ENCODE measurements at regions not wholly inside any gene's neighbourhood (a gene's known extent, or its start where the extent isn't known, plus 50 kb on each side); places are given as distances from the start of the nearest gene placed in this dataset.

GRCh38 chr19:28602675-28603298 is 610.2 kb downstream of the UQCRFS1 start:
- Histone ChIP-seq H3K36me3 (no peaks in the 10 kb centered on the region), H3K4me1 (ENCODE audit: control insufficient read depth in 1 of 2, low read depth in 2 of 2) (no peaks in the 10 kb centered on the region), H3K4me3 (no peak overlapping the region), H3K27me3 (replicated peaks; ENCODE audit: insufficient read depth) (no peaks in the 10 kb centered on the region), H3K9me3 (peaks cover 6% of the 10 kb centered on the region), H3K27ac (no peak overlapping the region)
- TF ChIP-seq CTCF (IDR thresholded peaks at IDR 0.05), result no peak
- DNase-seq (ENCODE audit: low spot score), result no peak
- no peak for ATAC-seq (ENCODE audit: insufficient number of reproducible peaks, low FRiP score, low read depth)

- Histone ChIP-seq H3K27ac (no peak overlapping the region), H3K9me3 (peaks cover 6% of the 10 kb centered on the region), H3K4me1 (ENCODE audit: control insufficient read depth in 1 of 2, low read depth in 2 of 2) (no peaks in the 10 kb centered on the region), H3K4me3 (no peak overlapping the region), H3K27me3 (replicated peaks; ENCODE audit: insufficient read depth) (no peaks in the 10 kb centered on the region), H3K36me3 (no peaks in the 10 kb centered on the region)
- no peak for DNase-seq (ENCODE audit: low spot score)
- no peak for ATAC-seq (ENCODE audit: insufficient number of reproducible peaks, low FRiP score, low read depth)
- no peak for TF ChIP-seq CTCF (IDR thresholded peaks at IDR 0.05)
Measured at GRCh38 chr19:28601723-28602440, 611.1 kb downstream of the UQCRFS1 start.

GRCh38 chr19:28598861-28599260 is 614.1 kb downstream of the UQCRFS1 start:
- Histone ChIP-seq H3K9me3 (no peaks in the 10 kb centered on the region), H3K4me1 (ENCODE audit: control insufficient read depth in 1 of 2, low read depth in 2 of 2) (no peaks in the 10 kb centered on the region), H3K4me3 (no peak overlapping the region), H3K36me3 (no peaks in the 10 kb centered on the region), H3K27ac (no peak overlapping the region), H3K27me3 (replicated peaks; ENCODE audit: insufficient read depth) (no peaks in the 10 kb centered on the region)
- ATAC-seq (ENCODE audit: insufficient number of reproducible peaks, low FRiP score, low read depth) (no peak), DNase-seq (ENCODE audit: low spot score) (no peak)
- no peak for TF ChIP-seq CTCF (IDR thresholded peaks at IDR 0.05)

GRCh38 chr19:28596561-28597071 is 616.3 kb downstream of the UQCRFS1 start:
- Histone ChIP-seq H3K9me3 (no peaks in the 10 kb centered on the region), H3K27me3 (replicated peaks; ENCODE audit: insufficient read depth) (no peaks in the 10 kb centered on the region)

More at GRCh38 chr19:28596561-28597071, 616.3 kb downstream of the UQCRFS1 start:
- no peak overlapping the region for H3K4me3 ChIP-seq
- TF ChIP-seq CTCF (IDR thresholded peaks at IDR 0.05), result no peak
- H3K36me3 ChIP-seq, result no peaks in the 10 kb centered on the region
- H3K27ac ChIP-seq, result no peak overlapping the region
- H3K4me1 ChIP-seq (ENCODE audit: control insufficient read depth in 1 of 2, low read depth in 2 of 2), result no peaks in the 10 kb centered on the region
- no peak for ATAC-seq (ENCODE audit: insufficient number of reproducible peaks, low FRiP score, low read depth)
- DNase-seq (ENCODE audit: low spot score), result no peak
